ENCODE measurements at regions not wholly inside any gene's neighbourhood (a gene's known extent, or its start where the extent isn't known, plus 50 kb on each side); places are given as distances from the start of the nearest gene placed in this dataset.

GRCh38 chr5:129163810-129164378 lies 69.3 kb downstream of the ISOC1 start:
- no peak for TF ChIP-seq CTCF (IDR thresholded peaks at IDR 0.05)
- no peak overlapping the region for H3K4me3 ChIP-seq (ENCODE audit: low read length)
- no peaks in the 10 kb centered on the region for H3K36me3 ChIP-seq (ENCODE audit: insufficient read depth, low read length)
- intact Hi-C loops (cut with DNase I, micrococcal nuclease) = no loop called here
- POLR2A ChIA-PET = no interaction called here
- DNase-seq = no peak
- Mint-ChIP-seq H3K27me3 (no peaks in the 10 kb centered on the region), H3K4me1 (ENCODE audit: low read depth) (no peaks in the 10 kb centered on the region), H3K36me3 (ENCODE audit: low read depth) (peaks cover 34% of the 10 kb centered on the region), H3K27ac (no peak overlapping the region), H3K9me3 (peaks cover 7% of the 10 kb centered on the region), H3K4me3 (no peak overlapping the region)
- H3K9me3 ChIP-seq (ENCODE audit: control insufficient read depth in 1 of 2, insufficient read depth in 1 of 2, low read length in 2 of 2) = peaks cover 7 to 8% of the 10 kb centered on the region in 2 experiments
- no peaks in the 10 kb centered on the region for H3K27me3 ChIP-seq (ENCODE audit: control insufficient read depth in 1 of 2, insufficient read depth in 2 of 2, low read length in 2 of 2)
- H3K27ac ChIP-seq (ENCODE audit: low read depth in 1 of 2, low read length in 2 of 2) = no peak overlapping the region
- no peak for ATAC-seq (ENCODE audit: poor library complexity)
- CTCF ChIA-PET = no interaction called here
- no peaks in the 10 kb centered on the region for H3K4me1 ChIP-seq (ENCODE audit: insufficient read depth, low read length)

- H3K27me3 ChIP-seq (ENCODE audit: control insufficient read depth in 1 of 2, insufficient read depth in 2 of 2, low read length in 2 of 2) = no peaks in the 10 kb centered on the region
- H3K36me3 ChIP-seq (ENCODE audit: insufficient read depth, low read length) = no peaks in the 10 kb centered on the region
- H3K9me3 ChIP-seq (ENCODE audit: control insufficient read depth in 1 of 2, insufficient read depth in 1 of 2, low read length in 2 of 2) = no peaks in the 10 kb centered on the region
- Mint-ChIP-seq H3K27me3 (no peaks in the 10 kb centered on the region), H3K36me3 (ENCODE audit: low read depth) (no peaks in the 10 kb centered on the region), H3K4me1 (ENCODE audit: low read depth) (no peaks in the 10 kb centered on the region), H3K9me3 (no peaks in the 10 kb centered on the region), H3K27ac (no peak overlapping the region), H3K4me3 (no peak overlapping the region)
- intact Hi-C loops (cut with DNase I, micrococcal nuclease) = no loop called here
- ChIA-PET POLR2A (no interaction called here), CTCF (no interaction called here)
- H3K4me3 ChIP-seq (ENCODE audit: low read length) = no peak overlapping the region
- ATAC-seq (ENCODE audit: poor library complexity) (no peak), DNase-seq (no peak)
- H3K4me1 ChIP-seq (ENCODE audit: insufficient read depth, low read length) = no peaks in the 10 kb centered on the region
- no peak for TF ChIP-seq CTCF (IDR thresholded peaks at IDR 0.05)
- H3K27ac ChIP-seq (ENCODE audit: low read depth in 1 of 2, low read length in 2 of 2) = no peak overlapping the region
These were observed 75.5 kb downstream of the ISOC1 start for GRCh38 chr5:129170050-129170449.

GRCh38 chr5:129171194-129171944 lies 76.8 kb downstream of the ISOC1 start:
- ATAC-seq (ENCODE audit: poor library complexity) (no peak), DNase-seq (no peak)
- POLR2A ChIA-PET = no interaction called here
- intact Hi-C loops (cut with DNase I, micrococcal nuclease) = no loop called here
- no peaks in the 10 kb centered on the region for H3K27me3 ChIP-seq (ENCODE audit: control insufficient read depth in 1 of 2, insufficient read depth in 2 of 2, low read length in 2 of 2)
- Mint-ChIP-seq H3K36me3 (ENCODE audit: low read depth) (no peaks in the 10 kb centered on the region), H3K4me3 (no peak overlapping the region), H3K9me3 (no peaks in the 10 kb centered on the region), H3K27ac (no peak overlapping the region), H3K4me1 (ENCODE audit: low read depth) (no peaks in the 10 kb centered on the region), H3K27me3 (no peaks in the 10 kb centered on the region)
- TF ChIP-seq CTCF (IDR thresholded peaks at IDR 0.05) = no peak
- H3K4me3 ChIP-seq (ENCODE audit: low read length) = no peak overlapping the region
- H3K27ac ChIP-seq (ENCODE audit: low read depth in 1 of 2, low read length in 2 of 2) = no peak overlapping the region
- H3K36me3 ChIP-seq (ENCODE audit: insufficient read depth, low read length) = no peaks in the 10 kb centered on the region
- no peaks in the 10 kb centered on the region for H3K9me3 ChIP-seq (ENCODE audit: control insufficient read depth in 1 of 2, insufficient read depth in 1 of 2, low read length in 2 of 2)
- no peaks in the 10 kb centered on the region for H3K4me1 ChIP-seq (ENCODE audit: insufficient read depth, low read length)
- CTCF ChIA-PET = no interaction called here
